GM18868 (cell line): ENCODE measurements at regions not wholly inside any gene's neighbourhood (a gene's known extent, or its start where the extent isn't known, plus 50 kb on each side); places are given as distances from the start of the nearest gene placed in this dataset.
A peak's percentile ranks its signal among the peaks of the same experiment; 100 is the strongest.

Experiments used
- ATAC-seq: cut with Tn5 transposase; IDR thresholded peaks from one replicate; pipeline ENCODE4 v1.9.1; 2021; ENCODE audit warnings: mild to moderate bottlenecking, moderate library complexity; ENCODE audit not compliant: unreplicated experiment

GRCh38 chr9:14478175-14479162 is 164.5 kb upstream of the NFIB start:
- no peak for ATAC-seq

GRCh38 chr9:14471041-14471440 is 157.1 kb upstream of the NFIB start:
- ATAC-seq, result no peak

GRCh38 chr9:14467675-14468374 is 153.9 kb upstream of the NFIB start:
- ATAC-seq, result no peak

- ATAC-seq, result no peak
Measured at GRCh38 chr9:14466828-14467227, 152.9 kb upstream of the NFIB start.

- no peak for ATAC-seq
Measured at GRCh38 chr9:14466429-14466818, 152.5 kb upstream of the NFIB start.

DNA sequence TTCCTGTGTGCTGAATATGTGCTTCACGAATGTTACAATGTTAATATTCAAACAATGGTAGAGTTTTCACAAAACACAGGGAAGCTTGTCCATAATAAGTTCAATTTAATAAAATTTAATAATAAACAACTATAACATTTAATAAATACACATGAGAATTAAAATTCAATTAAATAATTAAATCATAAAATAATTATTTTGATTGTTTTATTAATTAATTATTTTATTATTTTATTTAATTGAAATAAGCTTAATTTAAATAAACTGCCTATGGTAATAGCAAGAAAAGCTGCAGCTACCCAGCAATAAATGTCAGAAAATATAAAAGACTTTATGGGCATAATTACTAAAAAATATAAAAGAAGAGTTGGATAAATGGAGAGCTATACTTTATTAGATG is 149.0 kb upstream of the NFIB start:
- no peak for ATAC-seq

DNA sequence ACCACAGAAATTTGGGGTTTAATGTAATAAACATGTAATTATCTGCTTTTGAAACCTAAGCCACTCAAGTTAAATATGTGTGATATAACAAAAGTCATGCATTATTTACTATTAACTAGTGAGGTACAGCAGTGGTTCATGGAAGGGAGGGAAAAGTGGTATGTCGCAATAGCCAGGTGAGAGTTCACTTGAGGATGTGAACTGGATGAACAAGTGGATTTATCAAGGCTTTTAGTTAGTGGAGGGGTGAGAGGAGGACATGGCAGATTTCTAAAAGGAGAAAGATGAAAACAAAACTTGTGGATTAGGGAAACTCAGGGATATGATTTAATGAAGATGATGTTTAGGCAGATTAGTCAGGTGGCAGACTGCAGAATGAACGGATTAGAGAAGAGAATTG is 141.3 kb upstream of the NFIB start:
- ATAC-seq, result no peak

DNA sequence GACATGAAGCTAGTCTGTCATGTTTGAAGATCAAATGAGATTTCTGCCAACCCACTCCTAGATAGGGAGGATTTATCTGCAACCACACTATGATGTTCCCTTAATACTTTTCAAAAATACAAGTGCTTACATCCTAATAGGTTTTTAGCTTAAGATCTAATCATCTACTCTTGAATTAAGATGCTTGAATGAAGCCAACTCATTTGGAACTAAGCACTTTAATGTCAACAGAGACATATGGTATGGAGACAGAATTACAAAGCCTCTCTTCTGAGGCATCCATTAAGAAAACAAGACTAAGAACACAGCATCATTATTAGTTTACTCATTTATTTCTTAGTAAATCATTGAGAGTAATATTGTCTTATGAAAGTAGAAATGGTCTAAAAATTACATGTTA is 139.3 kb upstream of the NFIB start:
- ATAC-seq, result no peak

DNA sequence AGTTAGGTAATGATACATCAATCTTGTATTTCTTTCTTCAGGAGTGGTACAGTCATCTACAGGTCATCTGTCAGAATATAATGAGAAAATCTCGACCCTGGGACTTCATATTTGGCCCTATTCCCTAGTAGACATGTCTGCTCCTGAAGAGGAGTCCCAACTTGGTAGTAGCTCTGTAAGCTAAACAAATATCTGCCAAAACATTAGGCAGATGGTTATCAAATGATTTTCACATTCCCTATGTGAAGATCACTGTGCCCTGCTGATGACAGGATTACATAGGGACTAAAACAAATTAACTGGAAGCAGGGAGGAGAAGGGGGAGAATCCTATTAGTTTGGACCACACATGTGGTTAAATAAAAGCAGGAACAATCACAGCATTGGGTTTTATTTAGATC is 138.6 kb upstream of the NFIB start:
- no peak for ATAC-seq

GRCh38 chr9:14451949-14452348 is 138.0 kb upstream of the NFIB start:
- ATAC-seq, result peak; percentile 99

DNA sequence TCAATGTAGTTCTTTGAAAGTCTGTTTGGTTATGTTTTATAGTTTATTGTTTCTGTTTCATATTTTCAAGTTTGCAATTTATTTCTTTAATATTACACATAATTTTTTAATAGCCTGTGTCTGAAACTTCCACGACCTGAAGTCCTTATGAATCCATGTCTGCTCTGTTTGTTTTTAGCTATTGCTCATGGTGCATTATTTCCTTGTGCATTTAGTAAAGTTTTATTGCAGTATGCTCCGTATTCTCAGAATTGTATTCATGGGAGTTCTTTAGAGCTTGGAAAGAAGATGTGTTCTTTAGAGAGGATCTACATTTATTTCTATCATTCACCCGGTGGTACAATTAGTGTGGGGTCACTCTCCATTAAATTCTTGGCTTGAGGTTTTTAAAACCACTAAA is 133.2 kb upstream of the NFIB start:
- no peak for ATAC-seq

- ATAC-seq, result peak; percentile 66
Measured at GRCh38 chr9:14445946-14446345, 132.0 kb upstream of the NFIB start.

GRCh38 chr9:14442956-14443355 is 129.0 kb upstream of the NFIB start:
- ATAC-seq, result no peak

- peak; percentile 55 for ATAC-seq
Measured at GRCh38 chr9:14441976-14442651, 128.2 kb upstream of the NFIB start.

GRCh38 chr9:14441115-14441514 is 127.2 kb upstream of the NFIB start:
- ATAC-seq, result no peak

DNA sequence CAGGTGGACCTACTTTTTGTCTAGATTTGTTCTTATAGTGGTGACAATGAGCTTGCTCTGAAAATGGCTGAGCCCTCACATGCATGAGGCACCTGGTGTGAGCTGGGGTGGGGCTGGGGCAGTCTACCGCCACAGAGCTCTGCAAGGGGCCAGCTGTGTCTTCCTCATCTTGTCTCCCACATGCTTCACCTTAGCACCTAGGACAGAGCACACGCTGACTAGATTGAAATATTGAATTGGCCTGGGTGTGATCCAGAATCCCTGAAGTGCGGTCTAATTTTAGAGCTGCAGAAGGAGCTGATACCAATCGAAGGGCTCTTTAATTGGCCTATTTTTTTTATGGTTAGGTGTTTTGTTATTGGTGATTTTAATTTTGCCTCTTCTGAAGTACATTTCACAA is 126.1 kb upstream of the NFIB start:
- ATAC-seq, result no peak

DNA sequence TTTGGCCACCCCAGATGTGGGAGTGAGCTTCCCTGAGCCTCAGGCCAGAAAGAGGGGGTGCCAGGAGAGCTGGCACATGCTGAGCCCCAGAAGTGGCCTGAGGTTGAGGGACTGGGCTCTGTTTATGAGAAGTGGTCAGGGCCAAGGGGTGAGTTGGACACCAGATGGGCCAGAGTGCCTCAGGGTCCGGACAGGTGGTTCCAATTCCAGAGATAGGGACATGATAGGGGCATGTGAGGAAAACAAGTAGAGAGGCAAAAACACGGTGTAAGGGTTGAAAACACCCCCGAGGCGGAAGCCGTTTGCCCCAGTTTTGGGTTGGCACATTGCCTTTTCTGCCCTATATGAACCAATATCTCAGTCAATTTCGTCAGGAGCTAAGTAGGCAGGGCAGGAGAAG is 125.6 kb upstream of the NFIB start:
- no peak for ATAC-seq

- no peak for ATAC-seq
Measured at GRCh38 chr9:14438232-14439021, 124.5 kb upstream of the NFIB start.

- no peak for ATAC-seq
Measured at GRCh38 chr9:14437354-14438231, 123.7 kb upstream of the NFIB start.

- ATAC-seq, result no peak
Measured at GRCh38 chr9:14435871-14436270, 121.9 kb upstream of the NFIB start.
